IMR-90 (cell line): ENCODE measurements at regions not wholly inside any gene's neighbourhood (a gene's known extent, or its start where the extent isn't known, plus 50 kb on each side); places are given as distances from the start of the nearest gene placed in this dataset.

Experiments
- ATAC-seq: fragments of 200-7000 bp; cut with Tn5 transposase; 2 replicates; pipeline ENCODE4 v1.9.1; 2020; ENCODE audit warnings: low read depth, mild to moderate bottlenecking, moderate library complexity
- BruUV-seq: library from RNA; stranded (reverse); fragments of 400-500 nt; replicated peaks from 2 replicates; lab custom pipeline; 2021; lab: Mats Ljungman, UMichigan
- CTCF ChIA-PET: fragments of 300-600 bp; formaldehyde crosslinking; extraction: SDS; loops from one replicate; lab custom pipeline; 2021; ENCODE audit warnings: antibody characterized with exemption; lab: Yijun Ruan, JAX
- POLR2A ChIA-PET: fragments of 300-600 bp; sonication (Branson Sonifier 250); formaldehyde crosslinking; loops from one replicate; lab custom pipeline; 2022; ENCODE audit warnings: antibody characterized with exemption; ENCODE audit not compliant: unreplicated experiment; lab: Charles Lee
- DNase-seq: peaks from one replicate; pipeline ENCODE4 v3.0.0; 2013
- H2AFZ ChIP-seq: replicated peaks from 2 replicates; pipeline ENCODE3; 2013; ENCODE audit warnings: low read length, mild to moderate bottlenecking; ENCODE audit not compliant: poor library complexity
- H2AK5ac ChIP-seq: 2 replicates; pipeline ENCODE4 v1.6.1; 2013; ENCODE audit warnings: low read depth, low read length, inconsistent platforms
- H2AK9ac ChIP-seq: replicated peaks from 2 replicates; pipeline ENCODE3; 2013; ENCODE audit warnings: mild to moderate bottlenecking, low read depth, low read length, moderate library complexity; ENCODE audit not compliant: poor library complexity
- H2BK120ac ChIP-seq: 2 replicates; pipeline ENCODE4 v1.6.1; 2013; ENCODE audit warnings: low read depth, low read length, inconsistent platforms
- H2BK15ac ChIP-seq: 3 replicates; pipeline ENCODE4 v1.6.1; 2013; ENCODE audit warnings: low read depth, low read length, inconsistent platforms
- H2BK20ac ChIP-seq: 2 replicates; pipeline ENCODE4 v1.6.1; 2013; ENCODE audit warnings: low read depth, mild to moderate bottlenecking, inconsistent platforms, low read length, moderate library complexity
- H2BK5ac ChIP-seq: 2 replicates; pipeline ENCODE4 v1.6.1; 2013; ENCODE audit warnings: mild to moderate bottlenecking, low read depth, low read length, inconsistent platforms; ENCODE audit not compliant: poor library complexity, severe bottlenecking
- H3K14ac ChIP-seq: replicated peaks from 2 replicates; pipeline ENCODE4 v1.6.1; 2013; ENCODE audit warnings: low read depth, low read length, inconsistent platforms
- H3K18ac ChIP-seq: 2 replicates; pipeline ENCODE4 v1.6.1; 2013; ENCODE audit warnings: low read depth, low read length, control low read depth
- H3K23ac ChIP-seq: 2 replicates; pipeline ENCODE4 v1.6.1; 2013; ENCODE audit warnings: low read depth, low read length, inconsistent platforms
- H3K27ac ChIP-seq: 2 replicates; pipeline ENCODE4 v1.5.1; 2013; ENCODE audit warnings: mild to moderate bottlenecking, control low read depth, low read length; ENCODE audit not compliant: insufficient read depth
- H3K27me3 ChIP-seq: 2 replicates; pipeline ENCODE4 v1.6.1; 2013; ENCODE audit warnings: low read length; ENCODE audit not compliant: control insufficient read depth, insufficient read depth
- H3K36me3 ChIP-seq: 2 replicates; pipeline ENCODE4 v1.6.1; 2013; ENCODE audit warnings: low read length, mixed read lengths; ENCODE audit not compliant: control insufficient read depth, insufficient read depth
- H3K4ac ChIP-seq: 2 replicates; pipeline ENCODE4 v1.6.1; 2013; ENCODE audit warnings: low read depth, low read length, inconsistent platforms
- H3K4me1 ChIP-seq: 2 replicates; pipeline ENCODE4 v1.6.1; 2013; ENCODE audit warnings: low read length, mixed read lengths; ENCODE audit not compliant: control insufficient read depth, insufficient read depth
- H3K4me2 ChIP-seq: 2 replicates; pipeline ENCODE4 v1.6.1; 2013; ENCODE audit warnings: low read depth, mild to moderate bottlenecking, control low read depth, low read length, moderate library complexity
- H3K4me3 ChIP-seq: 2 replicates; pipeline ENCODE4 v1.5.1; 2013; ENCODE audit warnings: low read depth, mild to moderate bottlenecking, control low read depth, low read length, moderate library complexity; ENCODE audit not compliant: insufficient read depth
- H3K56ac ChIP-seq: 2 replicates; pipeline ENCODE4 v1.6.1; 2013; ENCODE audit warnings: low read length, inconsistent platforms; ENCODE audit not compliant: insufficient read depth; ENCODE audit errors: extremely low read depth
- H3K79me1 ChIP-seq, 2 experiments: 2 replicates each; pipeline ENCODE4 v1.6.1; 2013; ENCODE audit warnings: low read length in 2 of 2, inconsistent platforms in 1 of 2, low read depth in 1 of 2
- H3K9ac ChIP-seq: 2 replicates; pipeline ENCODE4 v1.6.1; 2013; ENCODE audit warnings: low read depth, low read length, control low read depth
- H3K9me1 ChIP-seq: 2 replicates; pipeline ENCODE4 v1.6.1; 2013; ENCODE audit warnings: low read length, inconsistent platforms; ENCODE audit not compliant: insufficient read depth
- H3K9me3 ChIP-seq: 2 replicates; pipeline ENCODE4 v1.6.1; 2013; ENCODE audit warnings: low read length; ENCODE audit not compliant: control insufficient read depth, insufficient read depth
- H4K20me1 ChIP-seq: 2 replicates; pipeline ENCODE4 v1.6.1; 2013; ENCODE audit warnings: low read length, inconsistent platforms; ENCODE audit not compliant: insufficient read depth
- H4K5ac ChIP-seq: 2 replicates; pipeline ENCODE4 v1.6.1; 2013; ENCODE audit warnings: mild to moderate bottlenecking, low read depth, low read length, control low read depth
- H4K8ac ChIP-seq, 2 experiments: 2 replicates each; pipeline ENCODE4 v1.6.1; 2013; ENCODE audit warnings: low read depth in 2 of 2, low read length in 2 of 2, control low read depth in 1 of 2, inconsistent platforms in 1 of 2
- H4K91ac ChIP-seq: 2 replicates; pipeline ENCODE4 v1.6.1; 2013; ENCODE audit warnings: low read depth, low read length, inconsistent platforms; ENCODE audit not compliant: insufficient read depth
- BHLHE40 ChIP-seq: fragments of 150-350 bp; IDR thresholded peaks from 2 replicates; pipeline ENCODE4 v1.6.1; 2016; ENCODE audit warnings: mild to moderate bottlenecking, low read depth, low read length
- CEBPB ChIP-seq: IDR thresholded peaks from 2 replicates; pipeline ENCODE4 v1.6.1; 2012; ENCODE audit warnings: low read depth, low read length, improper control_type of control experiment
- CHD1 ChIP-seq: IDR thresholded peaks from 2 replicates; pipeline ENCODE4 v1.6.1; 2012; ENCODE audit warnings: low read depth, low read length, improper control_type of control experiment
- CTCF ChIP-seq: conservative IDR thresholded peaks from 2 replicates; pipeline ENCODE4 v1.5.1; 2012; ENCODE audit warnings: mild to moderate bottlenecking, low read depth, low read length, improper control_type of control experiment
- ELK1 ChIP-seq: fragments of 150-350 bp; IDR thresholded peaks from 2 replicates; pipeline ENCODE4 v1.6.1; 2016; ENCODE audit warnings: low read depth, mild to moderate bottlenecking, low read length, moderate library complexity, borderline replicate concordance
- FOS ChIP-seq: fragments of 150-350 bp; IDR thresholded peaks from 2 replicates; pipeline ENCODE4 v1.6.1; 2016; ENCODE audit warnings: low read depth, low read length
- MAFK ChIP-seq: IDR thresholded peaks from 2 replicates; pipeline ENCODE4 v1.6.1; 2012; ENCODE audit warnings: low read depth, low read length, improper control_type of control experiment
- MAZ ChIP-seq: IDR thresholded peaks from 2 replicates; pipeline ENCODE4 v1.6.1; 2012; ENCODE audit warnings: low read depth, mild to moderate bottlenecking, low read length, improper control_type of control experiment, moderate library complexity, borderline replicate concordance
- MXI1 ChIP-seq: IDR thresholded peaks from 2 replicates; pipeline ENCODE4 v1.6.1; 2012; ENCODE audit warnings: low read depth, mild to moderate bottlenecking, low read length, moderate library complexity, borderline replicate concordance
- POLR2A ChIP-seq: IDR thresholded peaks from 2 replicates; pipeline ENCODE4 v1.6.1; 2012; ENCODE audit warnings: mild to moderate bottlenecking, low read depth, low read length
- RCOR1 ChIP-seq: IDR thresholded peaks from 2 replicates; pipeline ENCODE4 v1.6.1; 2012; ENCODE audit warnings: mild to moderate bottlenecking, low read length, improper control_type of control experiment; ENCODE audit not compliant: insufficient replicate concordance
- SMC3 ChIP-seq: fragments of 150-350 bp; IDR thresholded peaks from 2 replicates; pipeline ENCODE4 v1.6.1; 2016; ENCODE audit warnings: low read depth, mild to moderate bottlenecking, antibody characterized with exemption, low read length, moderate library complexity
- USF2 ChIP-seq: fragments of 150-350 bp; IDR thresholded peaks from 2 replicates; pipeline ENCODE4 v1.6.1; 2017; ENCODE audit warnings: mild to moderate bottlenecking, antibody characterized with exemption, low read length, low read depth
- WGBS, 2 experiments: methylation state at CpG; one replicate each; pipeline versions ENCODE4 v1.1.5 to v1.1.7; 2013; ENCODE audit warnings: missing lambda C conversion rate in 2 of 2; ENCODE audit not compliant: insufficient read length in 1 of 2; ENCODE audit errors: extremely low coverage in 2 of 2; 5-methylcytosine and 5-hydroxymethylcytosine counted together
- dilution Hi-C: fragments of 300-500 bp; cut with HindIII; formaldehyde crosslinking; loops from one replicate; pipeline ENCODE4 v1.14.3; 2018; ENCODE audit warnings: low sequenced_read_pairs; ENCODE audit not compliant: unreplicated experiment
- in situ Hi-C: fragments of 300-500 bp; cut with MboI; formaldehyde crosslinking; loops from 3 replicates; pipeline ENCODE4 v1.14.3; 2019; ENCODE audit warnings: low sequenced_read_pairs, inconsistent platforms, mixed read lengths
- intact Hi-C: fragments of 100-400 bp; cut with micrococcal nuclease; formaldehyde crosslinking; loops from 2 replicates; pipeline ENCODE4 v1.10.0; 2022

- no peak overlapping the region for H2BK20ac ChIP-seq
- no peaks in the 10 kb centered on the region for H3K79me1 ChIP-seq
- ATAC-seq: no peak
- H4K8ac ChIP-seq: no peak overlapping the region
- ChIA-PET POLR2A (no interaction called here), CTCF (no interaction called here)
- TF ChIP-seq CEBPB (no peak), POLR2A (no peak), SMC3 (no peak), CTCF (no peak), MAFK (no peak), ELK1 (no peak), USF2 (no peak), BHLHE40 (no peak), MXI1 (no peak), RCOR1 (no peak), FOS (no peak), CHD1 (no peak), MAZ (no peak)
- in situ Hi-C loops (no loop called here), dilution Hi-C loops (no loop called here), intact Hi-C loops (no loop called here)
- H2BK5ac ChIP-seq: no peak overlapping the region
- no peak overlapping the region for H3K56ac ChIP-seq
- H3K4me1 ChIP-seq: no peaks in the 10 kb centered on the region
- WGBS, 2 experiments: no CpG with 5 or more reads among the region's 5 CpGs
- H3K9ac ChIP-seq: no peak overlapping the region
- H2BK120ac ChIP-seq: no peak overlapping the region
- no peak overlapping the region for H2AK5ac ChIP-seq
- no peak overlapping the region for H3K4me3 ChIP-seq
- no peak overlapping the region for H3K14ac ChIP-seq
- H3K9me1 ChIP-seq: no peaks in the 10 kb centered on the region
- no TSS peak for BruUV-seq
- no peak overlapping the region for H3K18ac ChIP-seq
- no peak overlapping the region for H2BK15ac ChIP-seq
- H2AFZ ChIP-seq: no peak overlapping the region
- H4K91ac ChIP-seq: no peak overlapping the region
- H4K5ac ChIP-seq: no peak overlapping the region
- H2AK9ac ChIP-seq: no peak overlapping the region
- H3K9me3 ChIP-seq: peaks cover 44% of the 10 kb centered on the region
- no peak overlapping the region for H3K4me2 ChIP-seq
- H3K27ac ChIP-seq: no peak overlapping the region
- H3K23ac ChIP-seq: no peak overlapping the region
- H3K36me3 ChIP-seq: no peaks in the 10 kb centered on the region
- no peaks in the 10 kb centered on the region for H3K27me3 ChIP-seq
- DNase-seq: no peak
- no peak overlapping the region for H3K4ac ChIP-seq
- H4K20me1 ChIP-seq: no peaks in the 10 kb centered on the region
Observed at GRCh38 chr12:125295550-125295949, 230.3 kb downstream of the AACS start.
